ENCODE measurements at regions not wholly inside any gene's neighbourhood (a gene's known extent, or its start where the extent isn't known, plus 50 kb on each side); places are given as distances from the start of the nearest gene placed in this dataset.
"Not testable (repeated sequence)": the region's sequence is repeated elsewhere in the genome, so short reads cannot be mapped to it uniquely, and the experiment has no call there.

GRCh38 chr13:78867655-78868054 is 208.7 kb upstream of the OBI1 start:
- no peak for TF ChIP-seq CTCF (IDR thresholded peaks at IDR 0.05; ENCODE audit: low read depth, low read length)
- no peak overlapping the region for H3K4me3 ChIP-seq (ENCODE audit: low read depth, low read length)
- in situ Hi-C loops (cut with HindIII; ENCODE audit: low sequenced_read_pairs): no loop called here
- DNase-seq (ENCODE audit: low read depth, low spot score): no peak

- in situ Hi-C loops (cut with HindIII; ENCODE audit: low sequenced_read_pairs); H3K4me3 ChIP-seq (ENCODE audit: low read depth, low read length); DNase-seq (ENCODE audit: low read depth, low spot score): not testable (repeated sequence)
These were observed 207.1 kb upstream of the OBI1 start for GRCh38 chr13:78866076-78866475.

GRCh38 chr13:78862446-78862845 is 203.5 kb upstream of the OBI1 start:
- DNase-seq (ENCODE audit: low read depth, low spot score): no peak
- H3K4me3 ChIP-seq (ENCODE audit: low read depth, low read length): no peak overlapping the region
- in situ Hi-C loops (cut with HindIII; ENCODE audit: low sequenced_read_pairs): no loop called here
- no peak for TF ChIP-seq CTCF (IDR thresholded peaks at IDR 0.05; ENCODE audit: low read depth, low read length)

GRCh38 chr13:78852709-78853108 is 193.8 kb upstream of the OBI1 start:
- no peak for TF ChIP-seq CTCF (IDR thresholded peaks at IDR 0.05; ENCODE audit: low read depth, low read length)
- no peak overlapping the region for H3K4me3 ChIP-seq (ENCODE audit: low read depth, low read length)
- in situ Hi-C loops (cut with HindIII; ENCODE audit: low sequenced_read_pairs): no loop called here
- no peak for DNase-seq (ENCODE audit: low read depth, low spot score)

GRCh38 chr13:78845656-78846365 is 186.9 kb upstream of the OBI1 start:
- no peak for TF ChIP-seq CTCF (IDR thresholded peaks at IDR 0.05; ENCODE audit: low read depth, low read length)
- no peak overlapping the region for H3K4me3 ChIP-seq (ENCODE audit: low read depth, low read length)
- in situ Hi-C loops (cut with HindIII; ENCODE audit: low sequenced_read_pairs): no loop called here
- no peak for DNase-seq (ENCODE audit: low read depth, low spot score)

GRCh38 chr13:78844106-78844505 is 185.2 kb upstream of the OBI1 start:
- no peak overlapping the region for H3K4me3 ChIP-seq (ENCODE audit: low read depth, low read length)
- TF ChIP-seq CTCF (IDR thresholded peaks at IDR 0.05; ENCODE audit: low read depth, low read length): no peak
- in situ Hi-C loops (cut with HindIII; ENCODE audit: low sequenced_read_pairs): no loop called here
- no peak for DNase-seq (ENCODE audit: low read depth, low spot score)

GRCh38 chr13:78841358-78841963 is 182.5 kb upstream of the OBI1 start:
- DNase-seq (ENCODE audit: low read depth, low spot score): no peak
- no peak overlapping the region for H3K4me3 ChIP-seq (ENCODE audit: low read depth, low read length)
- TF ChIP-seq CTCF (IDR thresholded peaks at IDR 0.05; ENCODE audit: low read depth, low read length): no peak
- in situ Hi-C loops (cut with HindIII; ENCODE audit: low sequenced_read_pairs): no loop called here

Data from astrocyte of the spinal cord (primary cell).